NOMO-1 treated with DMSO at 0.1 percent for 48 hours (cell line): ENCODE measurements at regions not wholly inside any gene's neighbourhood (a gene's known extent, or its start where the extent isn't known, plus 50 kb on each side); places are given as distances from the start of the nearest gene placed in this dataset.

ENCODE experiments used
- DNase-seq: peaks from one replicate; lab custom pipeline; 2025; ENCODE audit not compliant: unreplicated experiment; lab: John Stamatoyannopoulos, UW

DNA sequence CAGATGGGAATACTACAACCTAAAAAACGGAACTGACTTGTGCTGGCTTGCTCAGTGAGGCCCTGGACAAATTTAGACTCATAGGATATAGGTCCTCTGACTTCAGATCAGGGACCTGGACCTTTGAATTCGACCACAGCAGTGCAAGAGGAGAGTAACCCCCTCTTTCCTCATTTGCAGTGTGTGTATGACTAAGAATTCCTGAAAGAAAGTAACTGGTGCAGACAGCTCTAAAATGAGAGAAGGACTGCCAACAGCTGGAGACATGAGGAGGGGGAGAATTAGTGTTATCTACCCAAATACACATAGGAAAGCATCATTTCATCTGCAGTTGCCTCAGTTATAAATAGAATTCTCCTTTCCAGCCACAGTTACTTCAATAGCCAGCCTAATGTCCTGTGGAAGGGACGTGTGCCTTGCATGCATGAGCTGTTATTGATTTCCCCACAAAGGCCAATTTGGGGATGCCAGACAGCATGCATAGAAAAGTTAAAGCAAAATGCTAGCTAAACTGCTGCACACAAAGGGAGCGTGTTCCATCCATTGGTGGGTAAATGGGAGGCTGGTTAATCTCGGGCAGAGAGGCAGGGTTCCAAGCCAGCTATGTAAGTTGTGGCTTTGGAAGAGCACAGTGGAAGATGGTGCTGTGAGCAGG lies 442.7 kb downstream of the CDK5RAP2 start:
- no peak for DNase-seq

DNA sequence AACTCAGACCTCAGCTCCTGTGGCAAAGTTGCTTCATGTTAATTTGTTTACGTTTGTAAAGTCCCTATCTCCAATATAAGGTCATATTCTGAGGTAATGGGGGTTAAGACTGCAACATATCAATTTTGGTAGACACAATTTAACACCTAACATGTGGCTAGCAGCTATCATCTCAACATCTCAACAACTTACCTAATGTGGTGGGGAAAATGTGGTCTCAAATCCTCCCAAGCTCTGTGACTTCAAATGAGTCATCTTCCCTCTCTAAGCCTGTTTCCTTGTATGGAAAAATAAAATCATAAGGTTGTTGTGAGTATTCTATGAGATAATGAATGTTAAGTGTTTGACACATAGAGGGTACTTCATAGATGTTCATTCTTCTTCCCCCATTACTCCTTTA lies 443.3 kb downstream of the CDK5RAP2 start:
- no peak for DNase-seq

DNA sequence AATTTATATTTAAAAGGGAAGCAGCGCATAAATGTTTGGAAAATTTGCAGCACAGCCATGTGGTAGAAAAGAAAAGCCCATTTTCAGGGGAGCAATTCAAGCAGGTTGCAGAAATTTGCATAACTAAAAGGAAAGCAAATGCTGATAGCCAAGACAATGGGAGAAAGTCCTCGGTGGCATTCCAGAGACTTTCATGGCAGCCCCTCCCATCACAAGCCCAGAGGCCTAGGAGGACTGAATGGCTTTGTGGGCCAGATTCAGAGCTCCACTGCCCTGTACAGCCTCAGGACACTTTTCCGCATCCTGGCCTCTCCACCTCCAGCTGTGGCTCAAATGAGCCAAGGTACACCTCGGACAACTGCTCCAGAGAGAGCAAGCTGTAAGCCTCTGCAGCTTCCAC lies 462.9 kb downstream of the CDK5RAP2 start:
- no peak for DNase-seq

DNA sequence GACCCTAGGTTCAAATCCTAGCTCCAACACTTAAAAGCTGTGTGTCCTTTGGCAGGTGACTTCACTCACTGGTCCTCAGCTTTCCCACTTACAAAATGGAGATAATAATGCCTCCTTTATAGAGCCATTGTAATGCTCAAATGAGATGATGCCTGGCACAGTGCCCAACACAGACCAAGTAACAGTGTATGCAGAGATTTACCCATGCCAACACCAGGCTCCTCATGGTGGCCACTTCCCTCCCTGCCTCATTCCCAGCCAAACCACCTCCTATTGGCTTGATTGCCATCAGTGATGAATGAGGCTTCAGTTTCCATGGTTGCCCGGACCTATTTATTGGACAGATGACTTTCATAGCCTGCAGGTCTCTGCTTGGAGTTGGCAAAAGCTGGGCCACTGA lies 469.4 kb downstream of the CDK5RAP2 start:
- no peak for DNase-seq

DNA sequence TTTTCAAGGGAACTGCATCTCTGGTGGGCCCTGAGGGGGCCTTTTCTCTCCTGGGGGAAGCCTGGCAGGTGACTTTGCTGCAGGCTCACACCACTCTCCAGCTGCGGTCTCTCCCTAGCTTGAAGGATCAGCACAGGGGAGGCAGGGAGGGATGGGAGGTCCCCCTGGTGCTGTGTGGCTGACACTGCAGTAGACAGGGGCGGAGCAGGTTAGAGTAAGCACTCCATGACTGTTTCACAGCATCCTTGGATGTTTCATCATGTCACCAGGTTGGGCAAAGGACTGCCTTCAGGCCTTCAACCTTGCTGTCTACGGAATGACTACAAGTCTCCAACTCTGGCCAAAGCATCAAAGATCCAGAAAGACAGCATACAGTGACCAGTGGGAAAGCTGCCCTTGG lies 470.7 kb downstream of the CDK5RAP2 start:
- DNase-seq, result no peak

DNA sequence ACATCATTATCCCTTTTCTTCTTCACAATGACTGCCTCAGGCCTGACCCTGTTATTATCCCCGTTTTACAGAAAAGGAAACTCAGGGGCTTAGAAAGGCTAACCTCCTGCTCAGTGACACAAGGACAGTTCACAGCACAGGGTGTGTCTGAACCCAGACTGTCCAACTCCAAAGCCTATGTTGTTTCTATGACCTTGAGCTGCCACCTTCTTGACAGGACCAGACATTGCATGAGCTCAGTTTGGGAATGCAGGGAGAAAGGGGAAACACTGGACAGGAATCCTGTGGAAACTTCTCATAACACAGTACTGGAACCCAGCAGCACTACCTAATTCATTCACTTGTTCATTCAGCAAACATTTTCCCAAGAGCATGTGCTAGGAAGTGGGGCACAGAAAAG lies 472.8 kb downstream of the CDK5RAP2 start:
- DNase-seq, result no peak

DNA sequence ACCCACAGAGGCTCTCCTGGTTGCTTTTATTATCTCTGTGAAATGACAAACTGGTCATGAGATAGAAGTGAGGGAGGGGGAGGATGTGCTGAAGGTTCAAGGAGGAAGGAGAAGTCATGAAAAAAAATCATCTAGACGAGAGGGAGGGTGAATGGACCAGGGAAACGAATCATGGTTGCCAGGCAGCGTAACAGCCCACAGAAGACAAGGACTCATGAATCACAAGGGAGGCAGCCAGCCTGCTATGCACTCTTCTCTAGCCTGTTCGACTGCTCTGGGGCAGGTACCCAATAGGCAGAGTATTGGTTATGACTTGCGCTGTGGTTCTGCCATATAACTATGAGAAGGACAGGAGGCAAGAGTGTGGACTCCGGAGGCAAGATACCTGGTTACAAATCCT lies 475.2 kb downstream of the CDK5RAP2 start:
- no peak for DNase-seq

DNA sequence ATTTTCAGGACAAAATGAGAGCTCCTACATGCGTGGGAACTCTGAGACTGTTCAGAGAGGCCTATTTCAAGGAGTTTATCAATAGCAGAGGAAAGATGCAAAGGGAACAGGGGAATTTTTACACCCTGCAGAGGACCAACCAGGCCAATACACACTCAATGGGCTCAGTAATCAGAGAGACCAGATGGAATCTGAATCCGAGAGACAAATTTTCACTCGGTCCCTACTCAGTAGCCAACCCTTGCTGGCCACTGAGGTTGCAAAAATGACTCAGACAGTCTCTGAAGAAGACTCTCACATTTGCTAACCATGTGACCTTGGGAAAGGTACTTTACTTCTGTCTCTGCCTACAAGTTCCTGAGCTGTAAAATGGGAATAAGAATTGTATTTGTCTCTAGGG lies 479.4 kb downstream of the CDK5RAP2 start:
- DNase-seq, result no peak

DNA sequence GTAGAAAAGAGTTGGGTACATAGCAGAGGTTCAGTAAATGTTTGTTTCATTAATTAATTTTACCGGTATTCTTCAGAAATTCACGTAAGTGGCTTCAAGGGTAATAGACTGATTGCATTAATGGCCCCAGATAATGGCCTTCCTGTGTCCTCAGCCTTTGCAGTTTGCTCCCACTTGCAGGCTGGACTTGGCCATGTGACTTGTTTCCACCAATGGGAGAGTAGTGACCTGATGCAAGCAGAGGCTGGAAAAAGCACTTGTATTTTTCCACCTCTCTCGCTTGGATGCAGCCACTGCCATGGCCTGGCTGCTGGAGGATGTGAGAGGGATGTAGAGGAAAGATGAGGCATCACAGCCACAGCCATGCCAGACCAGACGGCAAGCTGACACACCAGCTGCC lies 480.9 kb downstream of the CDK5RAP2 start:
- DNase-seq, result no peak

DNA sequence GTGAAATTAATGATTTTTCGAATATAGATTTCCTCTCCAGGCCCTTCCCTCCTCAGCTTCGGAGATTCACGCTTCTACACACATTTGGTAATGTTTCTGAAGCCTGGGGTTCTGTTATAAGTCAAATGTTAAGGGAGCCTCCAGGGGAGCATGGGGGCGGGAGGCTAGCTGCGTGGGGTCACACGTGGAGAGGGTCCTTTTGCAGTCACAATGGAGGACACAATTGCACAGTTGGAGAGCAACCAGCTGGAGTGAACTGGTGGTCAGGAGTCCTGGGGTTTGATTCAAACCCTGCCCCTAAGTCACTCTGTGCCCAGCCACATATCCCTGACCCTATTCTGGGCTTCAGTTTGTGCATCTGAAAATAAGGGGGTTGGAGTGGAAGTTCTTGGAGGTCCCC lies 481.4 kb downstream of the CDK5RAP2 start:
- no peak for DNase-seq

DNA sequence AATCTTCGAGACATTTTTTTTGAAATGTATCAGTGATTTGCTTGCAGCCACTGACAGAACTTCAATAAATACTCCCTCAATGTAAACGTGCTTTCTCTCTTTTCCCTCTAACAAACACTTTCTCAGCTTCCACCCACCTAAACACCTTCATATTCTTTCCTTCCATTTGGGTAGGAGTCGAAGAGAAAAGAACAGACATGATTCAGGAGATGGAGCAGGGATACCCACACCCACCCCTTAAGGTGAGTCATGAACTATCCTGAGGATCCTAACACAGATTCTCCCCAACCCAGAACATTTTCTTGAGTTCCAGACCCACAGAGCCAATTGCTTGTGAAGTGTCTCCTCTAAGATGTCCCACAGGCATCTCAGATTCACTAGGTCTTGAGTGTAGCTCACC lies 488.8 kb downstream of the CDK5RAP2 start:
- DNase-seq, result no peak

DNA sequence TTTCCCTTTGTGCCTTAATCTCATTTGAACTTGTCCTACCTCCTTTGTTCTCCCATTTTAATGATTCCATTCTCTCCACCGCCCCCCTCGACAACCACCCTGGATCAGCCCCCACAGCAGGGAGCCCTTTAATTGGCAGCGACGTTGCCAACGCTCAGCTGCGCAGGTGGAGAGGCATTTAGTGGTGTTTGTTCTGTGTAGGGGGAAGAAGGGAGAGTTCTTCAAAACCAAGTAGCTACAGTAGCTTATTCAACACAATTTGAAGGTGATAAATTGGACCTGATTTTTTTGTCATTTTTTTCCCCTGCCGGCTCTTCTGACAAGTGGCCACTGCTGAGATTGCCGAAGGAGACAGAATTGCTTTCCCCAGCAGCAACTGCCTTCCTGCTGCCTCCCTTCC lies 499.1 kb downstream of the CDK5RAP2 start:
- DNase-seq, result no peak

DNA sequence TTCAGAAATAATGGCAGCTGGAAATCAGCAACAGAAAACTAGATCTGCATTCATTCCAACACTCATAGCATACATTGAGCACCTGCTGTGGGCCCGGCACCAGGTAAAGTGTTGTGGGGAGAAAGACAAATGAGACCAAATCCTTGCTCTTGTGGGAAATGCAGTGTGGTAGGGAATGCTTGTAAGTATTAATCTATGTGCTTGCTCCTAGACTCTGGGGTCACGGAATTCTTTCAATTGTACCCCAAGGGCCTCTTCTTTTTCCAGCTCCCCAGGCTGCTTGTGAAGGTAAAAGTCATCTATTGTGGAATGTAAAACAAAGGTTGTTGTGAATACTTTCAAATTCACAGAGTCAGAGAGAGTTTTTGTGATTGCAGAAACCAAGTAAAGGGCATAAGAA lies 501.9 kb downstream of the CDK5RAP2 start:
- DNase-seq, result no peak

DNA sequence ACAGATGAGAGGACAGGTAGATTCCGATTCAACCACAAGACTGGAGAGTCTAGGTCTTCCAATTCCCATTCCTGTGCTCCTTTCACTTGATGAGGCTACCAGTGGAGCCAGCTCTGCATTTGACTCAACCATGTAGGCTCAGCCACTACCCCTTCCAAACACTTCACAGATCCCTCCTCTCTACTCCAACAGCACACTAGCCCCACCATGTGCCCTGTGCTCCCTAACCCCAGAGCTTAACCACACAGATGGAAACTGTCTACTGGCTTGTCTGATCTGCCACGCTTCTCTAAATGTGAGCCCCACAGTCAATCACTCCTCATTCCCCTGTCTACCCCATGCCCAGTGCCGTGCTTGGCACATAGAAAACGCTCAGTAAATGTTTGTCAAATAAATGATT lies 508.2 kb downstream of the CDK5RAP2 start:
- no peak for DNase-seq

DNA sequence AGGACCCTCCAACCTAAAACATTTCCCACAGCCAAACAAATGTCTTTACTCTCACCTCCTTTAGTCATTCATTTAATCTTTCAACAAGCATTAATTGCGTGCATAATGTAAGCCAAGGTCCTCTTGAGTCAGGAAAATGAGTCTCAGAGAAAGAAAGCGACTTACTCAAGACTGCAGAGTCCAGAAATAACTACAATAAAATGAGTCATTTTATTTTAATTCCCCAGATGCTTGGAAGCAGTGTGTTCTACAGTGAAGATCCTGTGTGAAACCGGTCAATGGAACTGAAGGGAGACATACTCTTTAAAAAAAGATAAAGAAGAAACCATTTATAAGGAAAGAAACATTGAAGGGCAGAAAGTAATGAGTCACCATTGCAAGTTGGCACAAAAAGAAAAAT lies 513.7 kb downstream of the CDK5RAP2 start:
- no peak for DNase-seq

DNA sequence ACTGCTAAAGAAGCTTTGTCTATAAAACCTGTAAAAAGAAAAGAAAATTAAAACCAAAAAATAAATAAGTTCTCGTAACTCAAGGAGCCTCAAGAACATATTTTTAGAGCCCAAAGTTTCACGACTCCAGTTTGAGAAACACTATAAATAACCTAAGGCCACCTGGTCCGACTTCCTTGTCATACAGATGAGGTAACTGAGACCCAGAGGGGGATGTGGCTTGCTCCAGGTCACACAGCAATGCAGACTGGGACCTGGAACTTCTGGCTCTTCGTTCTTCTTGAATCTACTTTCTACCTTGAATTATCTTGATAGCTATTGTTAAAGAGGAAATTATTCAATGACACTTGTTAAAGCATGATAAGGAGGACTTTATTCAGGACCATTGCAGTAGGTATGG lies 514.8 kb downstream of the CDK5RAP2 start:
- DNase-seq, result no peak

DNA sequence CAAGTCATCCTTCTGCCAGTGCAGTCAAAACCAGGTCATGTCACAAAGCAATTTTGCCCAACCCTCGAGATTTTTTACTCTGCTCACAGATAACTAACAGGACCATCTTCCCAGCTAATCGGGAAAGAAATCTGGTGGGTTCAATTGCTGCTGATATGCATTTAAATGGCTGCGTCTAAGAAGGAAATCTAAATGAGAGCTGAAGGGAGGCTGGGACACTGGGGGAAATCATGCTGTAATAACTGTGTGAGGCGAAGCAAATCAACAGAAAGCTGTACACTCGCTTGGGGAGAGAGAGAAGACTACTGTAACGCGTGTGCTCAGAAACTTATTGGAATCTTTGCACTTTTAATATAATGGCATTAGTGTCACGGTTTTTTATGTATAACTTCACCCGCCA lies 535.0 kb downstream of the CDK5RAP2 start:
- no peak for DNase-seq

DNA sequence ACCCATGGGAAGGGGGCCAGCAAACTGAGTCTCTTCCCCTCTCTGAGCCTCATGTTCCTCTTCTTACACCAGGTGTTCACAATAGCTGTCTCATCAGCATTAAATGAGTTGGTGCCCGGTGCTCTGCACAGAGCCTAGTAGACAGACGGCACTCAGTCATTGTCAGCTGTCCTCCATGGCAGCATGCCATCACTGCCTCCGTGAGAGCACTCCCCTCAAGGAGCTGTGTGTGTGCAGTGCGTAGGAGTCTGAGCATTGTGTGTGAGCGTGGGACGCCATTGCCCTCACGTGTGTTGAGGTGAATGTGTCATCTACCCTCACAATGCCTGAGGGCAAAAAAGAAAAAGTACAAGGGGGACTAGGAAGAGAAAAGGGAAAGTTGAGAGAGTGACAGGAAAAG lies 536.5 kb downstream of the CDK5RAP2 start:
- no peak for DNase-seq

DNA sequence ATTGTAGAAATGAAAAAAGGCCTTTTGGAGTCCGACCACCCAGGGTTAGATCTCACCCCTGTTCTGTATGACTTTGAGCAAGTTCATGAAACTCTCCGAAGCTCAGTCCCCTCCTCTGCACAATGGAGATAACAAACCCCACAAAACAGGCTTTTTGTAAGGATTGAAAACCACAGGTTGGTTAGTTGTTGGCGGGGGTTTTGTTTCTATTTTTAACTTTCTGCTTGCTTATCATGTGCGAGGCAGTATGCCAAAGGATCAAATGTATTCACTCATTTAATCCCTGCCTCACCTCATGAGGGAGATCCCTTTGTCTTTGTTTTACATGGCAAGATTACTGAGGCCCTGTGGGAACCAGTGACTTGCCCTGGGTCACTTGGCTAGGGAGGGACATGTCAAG lies 539.1 kb downstream of the CDK5RAP2 start:
- no peak for DNase-seq

DNA sequence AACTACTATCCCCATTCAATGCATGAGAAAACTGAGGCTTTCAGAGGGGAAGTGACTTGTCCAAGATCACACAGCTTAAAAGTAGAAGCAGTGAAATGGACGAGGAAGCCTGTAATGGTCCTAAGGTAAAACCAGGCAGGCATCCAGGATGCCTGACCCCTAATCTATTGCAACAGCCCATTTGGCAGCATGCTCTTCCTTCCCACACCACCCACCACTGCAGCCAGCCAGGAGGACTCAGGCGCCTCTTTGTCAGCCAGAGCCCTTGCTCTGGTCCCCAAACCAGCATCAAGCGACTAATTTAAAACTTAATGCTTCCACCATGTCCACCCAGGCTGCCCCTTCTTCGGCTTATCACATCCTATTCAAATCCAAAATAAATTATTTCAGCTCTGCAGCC lies 541.6 kb downstream of the CDK5RAP2 start:
- DNase-seq, result no peak

DNA sequence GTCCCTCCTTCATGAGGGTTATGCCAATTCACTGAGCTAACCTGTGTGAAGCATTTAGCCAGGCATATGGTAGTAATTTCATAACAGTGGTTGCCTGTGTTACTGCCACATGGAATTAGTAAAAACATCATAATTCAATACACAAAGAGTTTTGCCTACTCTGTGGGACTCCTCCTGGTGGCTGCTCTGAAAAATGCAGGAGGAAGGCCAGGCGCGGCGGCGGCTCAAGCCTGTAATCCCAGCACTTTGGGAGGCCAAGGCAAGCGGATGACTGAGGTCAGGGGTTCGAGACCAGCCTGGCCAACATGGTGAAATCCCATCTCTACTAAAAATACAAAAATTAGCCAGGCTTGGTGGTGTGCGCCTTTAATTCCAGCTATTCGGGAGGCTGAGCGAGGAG lies 547.3 kb downstream of the CDK5RAP2 start:
- DNase-seq, result no peak

DNA sequence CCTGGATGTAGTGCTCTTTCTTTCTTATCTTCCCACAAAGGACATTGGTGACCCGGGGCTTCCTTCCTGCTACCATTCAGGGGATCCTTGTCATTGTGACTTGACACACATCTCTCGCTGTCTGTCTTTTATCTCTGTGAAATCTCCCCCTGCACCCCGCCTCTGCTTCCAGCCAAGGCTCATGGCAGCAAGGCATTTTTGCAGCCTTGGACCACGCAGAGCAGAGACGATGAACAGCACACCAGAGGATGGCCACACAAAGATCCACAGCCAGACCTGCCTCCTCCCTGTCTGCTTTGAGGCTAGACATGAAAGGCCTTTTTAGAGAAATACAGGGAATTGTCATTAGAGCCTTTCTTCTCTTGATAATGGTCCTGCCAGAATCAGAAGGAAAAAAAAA lies 549.1 kb downstream of the CDK5RAP2 start:
- DNase-seq, result no peak

DNA sequence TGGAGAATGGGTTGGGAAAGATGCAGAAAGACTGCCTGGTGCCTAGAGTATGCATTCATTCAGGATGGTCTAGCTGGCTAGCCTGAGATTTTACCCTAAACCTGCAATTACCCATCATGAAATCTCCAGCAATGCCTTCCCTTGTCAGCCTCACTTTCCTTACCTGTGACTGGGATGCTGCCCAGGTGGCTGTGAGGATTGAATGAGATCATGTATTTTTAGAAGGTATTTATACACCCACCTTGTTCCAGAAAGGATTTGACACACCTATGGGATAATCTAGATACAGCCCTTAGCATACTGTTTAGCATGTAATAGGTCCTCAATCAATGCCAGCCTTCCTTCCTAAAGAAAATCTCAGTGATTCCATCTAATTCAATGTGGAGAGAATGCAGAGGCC lies 561.4 kb downstream of the CDK5RAP2 start:
- no peak for DNase-seq

DNA sequence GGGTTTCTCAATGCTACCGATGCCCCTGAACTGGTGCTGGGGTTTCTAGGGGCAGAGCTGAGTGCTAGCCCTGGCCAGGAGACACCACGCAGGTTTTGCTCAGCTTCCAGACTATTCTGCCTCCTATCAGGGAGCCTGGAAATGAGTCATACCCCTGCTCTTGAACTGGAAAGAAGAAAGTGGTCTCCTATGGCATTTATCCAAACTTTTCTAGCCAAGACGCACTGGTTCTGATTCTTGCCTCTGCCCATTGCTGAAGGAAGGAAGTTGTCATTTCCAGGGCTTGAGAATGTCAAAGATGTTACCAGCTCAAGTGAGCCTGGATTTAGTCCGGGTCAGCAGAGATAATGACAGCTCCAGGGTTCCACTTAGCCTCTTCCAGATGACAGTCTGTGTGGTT lies 561.9 kb downstream of the CDK5RAP2 start:
- no peak for DNase-seq
